Astrocyte (in vitro differentiated cells and primary cell): ENCODE measurements at regions not wholly inside any gene's neighbourhood (a gene's known extent, or its start where the extent isn't known, plus 50 kb on each side); places are given as distances from the start of the nearest gene placed in this dataset.

Experiments used
- CTCF ChIP-seq: IDR thresholded peaks from 2 replicates; pipeline ENCODE4 v1.5.1; 2011; ENCODE audit warnings: low read depth, mild to moderate bottlenecking, inconsistent platforms, low read length, moderate library complexity; ENCODE audit not compliant: insufficient read depth
- EZH2 ChIP-seq: IDR thresholded peaks from 2 replicates; pipeline ENCODE4 v1.6.1; 2012; ENCODE audit warnings: mild to moderate bottlenecking, low read length, inconsistent platforms; ENCODE audit not compliant: insufficient read depth

- no peak for TF ChIP-seq CTCF
- TF ChIP-seq EZH2: no peak
Measured at GRCh38 chr1:244988521-244988920, 124.2 kb upstream of the HNRNPU start.
